NCI-H2029 treated with DMSO at 0.1 percent for 48 hours (cell line): ENCODE measurements at regions not wholly inside any gene's neighbourhood (a gene's known extent, or its start where the extent isn't known, plus 50 kb on each side); places are given as distances from the start of the nearest gene placed in this dataset.
"Not testable (repeated sequence)": the region's sequence is repeated elsewhere in the genome, so short reads cannot be mapped to it uniquely, and the experiment has no call there.

ENCODE experiments used
- DNase-seq: peaks from one replicate; lab custom pipeline; 2025; lab: John Stamatoyannopoulos, UW

DNA sequence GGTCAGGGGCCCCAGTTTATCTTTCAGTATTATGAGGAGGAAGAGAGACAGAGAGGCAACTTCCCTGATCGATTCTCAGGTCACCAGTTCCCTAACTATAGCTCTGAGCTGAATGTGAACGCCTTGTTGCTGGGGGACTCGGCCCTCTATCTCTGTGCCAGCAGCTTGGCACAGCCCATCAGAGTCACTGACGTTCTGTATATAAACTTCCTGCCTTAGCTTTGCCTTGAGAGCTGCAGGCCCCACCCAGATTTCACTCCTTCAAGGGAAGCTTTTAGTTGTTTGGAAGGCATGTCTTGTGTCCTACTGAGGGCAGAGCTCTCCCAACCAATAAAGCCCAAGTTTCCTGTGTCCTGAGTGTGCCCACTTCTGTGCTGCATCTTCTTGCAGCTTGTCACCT, 242.5 kb upstream of the PRSS58 start:
- no peak for DNase-seq

DNA sequence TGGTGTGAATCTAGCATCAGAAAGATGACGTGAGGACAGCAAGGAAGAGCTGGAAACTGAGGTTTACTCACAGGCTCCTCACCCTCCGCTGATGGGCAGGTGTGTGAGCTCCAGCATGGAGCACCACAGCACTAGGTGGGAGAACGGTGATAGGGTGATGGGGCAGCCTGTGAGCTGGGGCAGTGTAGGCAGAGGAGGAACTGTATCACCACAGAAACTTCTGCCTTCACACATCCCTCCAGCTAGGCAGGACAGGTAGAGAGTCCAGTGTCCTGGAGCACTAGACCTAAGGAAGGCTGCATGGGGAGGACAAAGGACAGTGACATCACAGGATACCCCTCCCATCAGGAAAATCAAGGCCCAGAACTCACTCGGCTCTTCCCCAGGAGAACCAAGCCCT, 241.8 kb upstream of the PRSS58 start:
- DNase-seq = no peak

- DNase-seq = no peak
Measured at GRCh38 chr7:142498364-142498763, 240.5 kb upstream of the PRSS58 start.

DNA sequence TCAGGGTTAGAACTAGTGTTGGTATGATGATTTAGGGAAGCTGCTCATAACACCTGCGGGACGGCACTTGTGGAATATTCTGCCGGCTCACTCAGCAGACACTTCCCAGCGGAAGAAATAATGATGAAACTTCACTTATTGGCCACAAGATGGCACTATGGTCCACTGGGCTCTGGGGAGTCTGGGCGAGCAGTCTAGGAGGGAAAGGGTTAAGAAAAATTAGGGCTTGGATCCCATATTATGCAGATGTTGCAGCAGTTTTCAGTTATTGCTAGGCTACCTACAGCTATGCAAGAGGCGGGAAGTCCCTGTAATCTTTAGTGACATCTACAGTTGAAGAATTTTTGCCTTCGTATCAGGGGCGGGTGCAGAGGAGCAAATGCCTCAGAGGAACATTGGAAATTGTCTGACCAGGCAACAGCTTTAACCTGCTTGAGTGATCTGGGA, 238.7 kb upstream of the PRSS58 start:
- no peak for DNase-seq

- not testable (repeated sequence) for DNase-seq
Measured at GRCh38 chr7:142495879-142496278, 238.0 kb upstream of the PRSS58 start.

GRCh38 chr7:142495301-142495700, 237.4 kb upstream of the PRSS58 start:
- DNase-seq = not testable (repeated sequence)

GRCh38 chr7:142494021-142494420, 236.2 kb upstream of the PRSS58 start:
- no peak for DNase-seq

- DNase-seq = no peak
Measured at GRCh38 chr7:142488842-142489241, 231.0 kb upstream of the PRSS58 start.

GRCh38 chr7:142488036-142488633, 230.3 kb upstream of the PRSS58 start:
- DNase-seq = no peak

DNA sequence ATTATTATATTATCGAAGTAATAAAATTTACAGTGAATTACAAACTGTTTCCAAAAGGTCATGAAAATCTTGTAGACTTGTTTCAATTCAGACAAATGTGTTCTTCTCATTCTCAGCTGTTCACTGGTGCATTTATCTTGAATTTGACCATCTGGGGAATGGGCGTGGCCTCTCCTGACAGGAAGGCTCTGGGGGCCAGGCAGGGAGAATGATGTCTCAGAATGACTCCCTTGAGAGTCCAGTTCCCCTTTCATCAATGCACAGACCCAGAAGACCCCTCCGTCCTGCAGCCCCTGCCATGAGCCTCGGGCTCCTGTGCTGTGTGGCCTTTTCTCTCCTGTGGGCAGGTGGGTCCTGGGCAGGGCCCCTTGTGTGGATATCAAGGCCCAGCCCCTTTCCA, 229.7 kb upstream of the PRSS58 start:
- DNase-seq = not testable (repeated sequence)

DNA sequence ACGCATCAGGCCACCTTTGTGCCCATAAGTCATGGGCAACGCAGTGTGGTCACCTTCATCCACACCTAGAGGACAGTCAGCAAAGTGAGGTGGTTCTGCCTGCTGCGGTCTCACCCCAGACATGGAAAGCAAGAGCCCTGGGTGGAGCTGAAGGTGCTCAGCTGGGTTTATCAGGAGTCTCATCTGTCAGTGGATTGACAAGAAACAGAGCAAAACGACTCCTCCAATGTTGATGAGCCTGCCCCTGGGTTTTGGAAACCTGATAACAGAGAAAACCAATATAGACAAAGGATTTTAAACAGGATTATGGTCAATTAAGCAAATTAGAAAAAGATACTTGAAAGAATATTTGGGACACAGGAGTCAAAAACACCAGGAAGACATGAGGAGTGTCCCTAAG, 229.3 kb upstream of the PRSS58 start:
- no peak for DNase-seq

DNA sequence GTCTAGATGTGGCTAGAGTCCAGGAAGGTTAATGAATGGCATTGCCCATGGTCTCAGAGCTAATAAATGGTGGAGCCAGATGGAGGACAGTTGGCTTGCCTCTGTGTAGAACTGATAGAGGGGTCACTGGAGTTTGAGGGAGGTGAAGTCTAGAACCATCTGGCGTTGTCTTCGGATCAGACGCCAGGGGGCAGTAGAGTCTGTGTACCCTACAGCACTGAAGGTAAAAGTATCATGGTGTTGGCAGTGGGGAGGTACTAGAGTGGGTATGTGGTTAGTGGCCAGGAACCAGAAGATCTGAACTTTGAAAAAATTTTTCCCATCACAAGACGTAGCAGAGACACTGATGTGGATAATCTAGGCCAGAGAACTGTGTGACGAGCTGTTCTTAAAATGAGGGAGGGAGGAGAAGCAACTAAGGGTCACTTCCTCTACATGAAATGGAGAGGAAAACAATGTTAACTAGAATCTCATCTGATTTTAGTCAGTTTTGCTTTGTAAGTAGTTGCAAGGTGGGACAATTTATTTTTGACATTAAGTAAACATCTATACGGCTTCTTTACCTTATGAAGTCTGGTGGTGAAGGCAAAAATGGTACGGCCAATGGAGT, 227.9 kb upstream of the PRSS58 start:
- DNase-seq = no peak

DNA sequence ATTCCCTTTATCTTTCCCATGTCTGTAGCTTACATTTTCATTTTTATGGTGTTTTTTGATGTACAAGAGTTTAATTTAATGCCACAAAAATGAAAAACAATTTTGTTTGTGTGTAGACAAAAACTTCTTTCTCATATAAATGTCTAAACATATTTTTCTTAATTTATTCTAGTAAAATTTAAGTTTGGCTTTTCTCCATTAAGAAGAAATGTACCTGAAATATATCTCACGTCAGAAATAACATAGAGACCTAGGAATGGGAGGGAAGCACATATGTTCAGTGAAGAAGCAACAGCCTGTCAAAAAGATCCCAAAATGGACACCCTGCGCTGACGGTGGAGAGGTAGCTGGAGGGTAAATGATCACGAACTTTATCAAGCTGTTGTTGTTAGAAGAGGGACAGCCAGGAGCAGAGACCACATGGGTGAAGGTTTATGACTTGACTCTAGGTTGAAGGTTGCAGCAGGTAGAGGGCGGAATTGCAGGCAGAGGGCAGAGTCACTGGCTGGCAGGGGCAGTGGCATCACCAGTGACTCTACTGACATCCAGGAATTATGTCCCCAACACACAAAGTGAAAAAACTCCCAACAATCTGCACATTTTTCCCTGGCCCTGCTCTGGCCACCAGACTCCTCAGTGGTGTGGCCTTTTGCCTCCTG, 225.9 kb upstream of the PRSS58 start:
- no peak for DNase-seq

DNA sequence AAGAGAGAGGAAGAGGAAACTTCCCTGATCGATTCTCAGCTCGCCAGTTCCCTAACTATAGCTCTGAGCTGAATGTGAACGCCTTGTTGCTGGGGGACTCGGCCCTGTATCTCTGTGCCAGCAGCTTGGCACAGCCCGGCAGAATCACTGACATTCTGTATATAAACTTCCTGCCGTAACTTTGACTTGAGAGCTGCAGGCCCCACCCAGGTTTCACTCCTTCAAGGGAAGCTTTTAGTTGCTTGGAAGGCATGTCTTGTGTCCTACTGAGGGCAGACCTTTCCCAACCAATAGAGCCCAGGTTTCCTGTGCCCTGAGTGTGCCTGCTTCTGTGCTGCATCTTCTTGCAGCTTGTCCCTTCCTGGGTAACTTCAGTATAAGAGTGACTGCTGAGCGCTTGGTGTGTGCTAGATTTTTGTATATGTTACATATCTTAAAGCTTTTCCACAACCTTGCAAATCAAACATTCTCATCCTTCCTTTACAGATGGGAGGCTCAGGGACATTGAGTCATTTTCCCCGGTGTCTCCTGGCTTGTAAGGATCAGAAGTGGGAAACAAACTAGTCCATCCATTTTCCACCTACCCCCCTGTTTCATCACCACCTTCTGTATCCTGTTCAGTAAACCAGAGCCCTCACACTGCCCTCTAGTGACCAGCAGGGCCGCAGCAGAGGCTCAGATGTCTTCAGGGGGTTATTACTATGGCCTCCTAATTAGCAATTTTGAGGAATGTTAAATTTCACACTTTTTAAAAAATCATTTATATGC, 225.2 kb upstream of the PRSS58 start:
- no peak for DNase-seq

GRCh38 chr7:142481548-142481947, 223.7 kb upstream of the PRSS58 start:
- DNase-seq = no peak

DNA sequence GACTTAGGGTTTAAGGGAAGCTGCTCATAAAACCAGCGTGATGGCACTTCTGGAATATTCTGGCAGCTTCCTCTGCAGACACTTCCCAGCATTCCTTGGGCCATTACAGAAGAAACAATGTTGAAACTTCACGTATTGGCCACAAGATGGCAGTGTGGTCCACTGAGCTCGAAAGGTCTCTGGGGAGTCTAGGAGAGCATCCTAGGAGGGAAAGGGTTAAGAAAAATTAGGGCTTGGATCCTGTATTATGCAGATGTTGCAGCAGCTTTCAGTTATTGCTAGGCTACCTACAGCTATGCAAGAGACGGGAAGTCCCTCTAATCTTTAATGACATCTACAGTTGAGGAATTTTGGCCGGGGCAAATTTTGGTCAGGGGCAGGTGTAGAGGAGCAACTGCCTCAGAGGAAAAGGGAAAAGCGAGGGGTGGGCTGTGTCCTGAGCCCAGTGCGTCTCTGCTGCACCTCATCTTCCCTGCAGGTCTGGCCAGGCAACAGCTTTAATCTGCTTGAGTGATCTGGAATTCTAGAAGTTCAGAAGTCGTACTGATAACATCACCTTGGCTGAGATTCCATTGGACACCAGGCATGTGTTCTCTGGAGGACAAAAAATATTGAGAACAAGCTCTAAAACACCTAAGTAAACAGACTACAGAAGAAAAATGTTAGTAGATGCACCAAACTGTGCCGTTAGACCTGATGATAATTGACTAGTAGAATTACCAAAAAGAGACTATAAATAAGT, 220.8 kb upstream of the PRSS58 start:
- no peak for DNase-seq

GRCh38 chr7:142477801-142478200, 219.9 kb upstream of the PRSS58 start:
- DNase-seq = not testable (repeated sequence)

- no peak for DNase-seq
Measured at GRCh38 chr7:142477079-142477651, 219.3 kb upstream of the PRSS58 start.

- no peak for DNase-seq
Measured at GRCh38 chr7:142476077-142476476, 218.2 kb upstream of the PRSS58 start.

GRCh38 chr7:142471820-142472219, 214.0 kb upstream of the PRSS58 start:
- no peak for DNase-seq

- DNase-seq = no peak
Measured at GRCh38 chr7:142470544-142470830, 212.6 kb upstream of the PRSS58 start.
